ENCODE measurements at regions not wholly inside any gene's neighbourhood (a gene's known extent, or its start where the extent isn't known, plus 50 kb on each side); places are given as distances from the start of the nearest gene placed in this dataset.

- Mint-ChIP-seq H3K36me3 (ENCODE audit: insufficient read depth, unreplicated experiment) (no peaks in the 10 kb centered on the region), H3K9me3 (ENCODE audit: low read depth, unreplicated experiment) (no peaks in the 10 kb centered on the region), H3K27me3 (ENCODE audit: unreplicated experiment) (no peaks in the 10 kb centered on the region), H3K4me3 (ENCODE audit: low read depth, unreplicated experiment) (no peak overlapping the region), H3K27ac (ENCODE audit: unreplicated experiment) (no peak overlapping the region), H3K4me1 (ENCODE audit: low read depth, unreplicated experiment) (no peaks in the 10 kb centered on the region)
- CTCF ChIA-PET, result interaction anchor here (0.7 to 1.0 kb wide), 3 partner anchors 21 to 97 kb away, joined by 3 to 6 read pairs (median 4); no protein-coding TSS in a partner anchor
- peak; percentile 32 for DNase-seq
- BruUV-seq (replicated peaks), result no TSS peak
- TF ChIP-seq CTCF (IDR thresholded peaks at IDR 0.05; ENCODE audit: unreplicated experiment), result peak; percentile 55
- intact Hi-C loops (cut with micrococcal nuclease; ENCODE audit: unreplicated experiment), result loop anchor here (2.0 kb wide), 1 partner anchor 30 kb away; no protein-coding TSS in a partner anchor
Observed at GRCh38 chr7:116138202-116138801, 72.0 kb upstream of the TES start.

- intact Hi-C loops (cut with micrococcal nuclease; ENCODE audit: unreplicated experiment), result loop anchor here (2.0 kb wide), 1 partner anchor 30 kb away; no protein-coding TSS in a partner anchor
- H3K27ac Mint-ChIP-seq (ENCODE audit: unreplicated experiment), result no peak overlapping the region
- no TSS peak for BruUV-seq (replicated peaks)
- no peaks in the 10 kb centered on the region for H3K4me1 Mint-ChIP-seq (ENCODE audit: low read depth, unreplicated experiment)
- H3K4me3 Mint-ChIP-seq (ENCODE audit: low read depth, unreplicated experiment), result no peak overlapping the region
- H3K9me3 Mint-ChIP-seq (ENCODE audit: low read depth, unreplicated experiment), result no peaks in the 10 kb centered on the region
- TF ChIP-seq CTCF (IDR thresholded peaks at IDR 0.05; ENCODE audit: unreplicated experiment), result no peak
- H3K36me3 Mint-ChIP-seq (ENCODE audit: insufficient read depth, unreplicated experiment), result no peaks in the 10 kb centered on the region
- no peaks in the 10 kb centered on the region for H3K27me3 Mint-ChIP-seq (ENCODE audit: unreplicated experiment)
- DNase-seq, result no peak
- CTCF ChIA-PET, result interaction anchor here (0.7 kb wide), 1 partner anchor 35 kb away, joined by 3 read pairs; no protein-coding TSS in a partner anchor
Observed at GRCh38 chr7:116139007-116139406, 71.3 kb upstream of the TES start.

- Mint-ChIP-seq H3K4me1 (ENCODE audit: low read depth, unreplicated experiment) (no peaks in the 10 kb centered on the region), H3K27me3 (ENCODE audit: unreplicated experiment) (no peaks in the 10 kb centered on the region), H3K4me3 (ENCODE audit: low read depth, unreplicated experiment) (no peak overlapping the region), H3K36me3 (ENCODE audit: insufficient read depth, unreplicated experiment) (no peaks in the 10 kb centered on the region), H3K9me3 (ENCODE audit: low read depth, unreplicated experiment) (no peaks in the 10 kb centered on the region), H3K27ac (ENCODE audit: unreplicated experiment) (no peak overlapping the region)
- intact Hi-C loops (cut with micrococcal nuclease; ENCODE audit: unreplicated experiment), result loop anchor here (2.0 kb wide), 1 partner anchor 29 kb away; no protein-coding TSS in a partner anchor
- no TSS peak for BruUV-seq (replicated peaks)
- no peak for TF ChIP-seq CTCF (IDR thresholded peaks at IDR 0.05; ENCODE audit: unreplicated experiment)
- CTCF ChIA-PET, result no interaction called here
- no peak for DNase-seq
Observed at GRCh38 chr7:116139807-116140206, 70.5 kb upstream of the TES start.

- no peak for DNase-seq
- CTCF ChIA-PET, result no interaction called here
- intact Hi-C loops (cut with micrococcal nuclease; ENCODE audit: unreplicated experiment), result no loop called here
- BruUV-seq (replicated peaks), result no TSS peak
- Mint-ChIP-seq H3K4me3 (ENCODE audit: low read depth, unreplicated experiment) (no peak overlapping the region), H3K27ac (ENCODE audit: unreplicated experiment) (no peak overlapping the region), H3K27me3 (ENCODE audit: unreplicated experiment) (no peaks in the 10 kb centered on the region), H3K9me3 (ENCODE audit: low read depth, unreplicated experiment) (no peaks in the 10 kb centered on the region), H3K4me1 (ENCODE audit: low read depth, unreplicated experiment) (no peaks in the 10 kb centered on the region), H3K36me3 (ENCODE audit: insufficient read depth, unreplicated experiment) (no peaks in the 10 kb centered on the region)
- TF ChIP-seq CTCF (IDR thresholded peaks at IDR 0.05; ENCODE audit: unreplicated experiment), result no peak
Observed at GRCh38 chr7:116142374-116142773, 68.0 kb upstream of the TES start.

Data from Calu3 (cell line).